Central memory CD4-positive, alpha-beta T cell (primary cell): ENCODE measurements at regions not wholly inside any gene's neighbourhood (a gene's known extent, or its start where the extent isn't known, plus 50 kb on each side); places are given as distances from the start of the nearest gene placed in this dataset.
"Not testable (repeated sequence)": the region's sequence is repeated elsewhere in the genome, so short reads cannot be mapped to it uniquely, and the experiment has no call there.

Source experiments
- DNase-seq: peaks from one replicate; pipeline ENCODE4 v3.0.0; 2022

DNA sequence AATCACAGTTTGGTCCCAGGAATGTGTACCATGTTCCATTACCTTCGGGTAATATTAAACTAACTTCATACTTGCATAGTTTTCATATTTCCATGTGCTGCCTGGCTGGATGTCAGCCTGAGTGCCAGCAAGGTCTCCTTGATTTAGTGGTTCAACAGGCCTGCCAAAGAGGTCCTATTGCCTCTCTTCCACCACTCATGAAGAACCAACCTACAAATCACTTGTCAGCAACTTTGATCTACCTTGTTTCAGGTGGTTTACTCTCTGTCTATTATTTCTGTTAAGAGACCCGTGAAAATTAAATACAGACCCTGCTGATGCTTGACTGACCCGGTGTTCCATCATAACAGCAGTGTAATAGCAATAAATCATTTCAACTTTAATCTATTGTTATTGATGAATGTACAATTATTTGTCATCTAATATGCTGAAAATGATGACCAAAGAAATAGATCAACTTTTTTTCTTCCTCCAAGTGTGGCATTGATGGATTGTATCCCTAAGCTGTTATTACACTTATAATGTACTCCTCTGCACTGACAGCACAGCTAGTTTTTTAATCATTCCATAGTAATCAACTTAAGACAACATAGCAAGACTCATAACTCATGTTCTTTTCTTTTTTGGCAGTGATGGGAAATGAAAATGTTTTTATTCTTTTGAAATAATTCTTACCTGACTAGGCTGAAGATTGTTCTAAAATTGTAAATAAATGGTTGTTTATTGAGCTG is 1220.2 kb upstream of the ACVR2A start:
- DNase-seq, result no peak

DNA sequence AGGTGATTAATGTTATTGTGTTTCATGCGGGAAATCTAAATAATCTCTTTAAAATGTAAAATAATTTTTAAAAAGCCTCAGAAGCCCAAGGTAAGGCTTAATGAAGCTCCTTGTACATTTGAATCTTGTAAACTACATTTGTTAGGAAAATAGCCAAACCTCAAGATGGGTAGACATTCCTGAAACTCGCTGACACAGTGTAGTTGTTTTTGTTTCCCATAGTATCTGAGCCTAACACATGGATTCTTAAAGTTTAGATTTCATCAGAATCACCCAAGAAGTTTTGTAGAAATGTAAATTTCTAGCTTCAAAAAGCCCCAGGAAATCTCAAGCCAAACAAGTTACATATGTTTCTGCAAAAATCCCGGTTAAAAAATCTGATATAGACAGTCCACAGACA is 1221.1 kb upstream of the ACVR2A start:
- DNase-seq, result no peak

- DNase-seq, result no peak
These were observed 1223.2 kb upstream of the ACVR2A start for GRCh38 chr2:146621656-146622055.

- no peak for DNase-seq
These were observed 1229.1 kb upstream of the ACVR2A start for GRCh38 chr2:146615778-146616177.

- no peak for DNase-seq
These were observed 1236.3 kb upstream of the ACVR2A start for GRCh38 chr2:146608490-146608889.

GRCh38 chr2:146604521-146604920 is 1240.3 kb upstream of the ACVR2A start:
- DNase-seq, result no peak

GRCh38 chr2:146602856-146603255 is 1242.0 kb upstream of the ACVR2A start:
- DNase-seq, result no peak

DNA sequence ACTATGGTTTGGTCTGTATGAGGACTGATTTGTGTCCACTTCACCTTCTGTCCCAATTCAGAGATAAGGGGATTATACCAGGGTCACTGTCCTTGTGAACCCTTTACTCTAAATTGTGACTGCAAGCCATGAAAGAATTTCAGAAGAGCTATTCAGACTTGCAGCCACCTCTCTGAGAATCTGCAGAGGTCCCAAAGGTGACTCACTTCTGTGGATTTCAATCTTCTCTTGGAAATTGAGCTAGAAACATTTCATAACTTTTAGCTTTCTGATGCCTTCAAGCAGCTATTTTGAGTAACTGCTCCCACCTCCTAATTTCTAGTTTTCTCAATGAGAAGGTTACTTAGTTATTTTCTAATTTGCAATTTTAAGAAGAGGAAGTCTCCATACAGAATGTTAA is 1242.4 kb upstream of the ACVR2A start:
- no peak for DNase-seq

DNA sequence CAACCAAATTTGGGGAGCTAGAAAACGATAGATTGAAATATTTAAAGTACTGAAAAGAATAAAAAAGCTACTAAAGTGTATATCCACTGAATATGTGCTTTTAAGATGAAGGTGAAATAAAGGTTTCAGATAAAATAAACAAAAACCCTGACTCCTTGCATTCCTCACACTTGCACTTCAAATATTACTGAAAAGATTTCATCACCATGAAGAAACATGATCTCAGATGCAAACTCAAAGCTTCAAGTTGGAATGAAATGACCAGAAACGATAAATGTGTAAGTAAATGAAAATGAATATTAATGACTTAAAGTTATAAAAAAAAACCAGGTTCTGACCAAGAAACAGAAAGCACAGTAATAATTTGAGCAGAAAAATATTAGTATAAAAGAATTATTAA is 1246.0 kb upstream of the ACVR2A start:
- DNase-seq, result no peak

DNA sequence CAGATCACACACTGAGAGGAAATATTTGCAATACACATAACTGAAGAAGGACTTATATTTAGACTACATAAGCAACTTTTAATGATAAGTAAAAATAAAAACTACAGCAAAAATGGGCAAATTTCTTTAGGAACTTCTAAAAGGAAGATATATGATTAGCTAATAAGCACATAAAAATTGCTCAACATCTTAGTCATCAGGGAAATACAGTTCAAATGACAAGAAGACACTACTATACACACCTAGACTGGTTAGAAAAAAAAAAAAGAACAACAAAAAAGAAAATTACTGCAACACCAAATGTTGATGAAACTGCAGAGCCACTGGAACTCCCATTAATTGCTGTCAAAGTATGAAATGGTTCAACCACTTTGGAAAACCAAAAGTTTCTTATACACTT is 1247.5 kb upstream of the ACVR2A start:
- DNase-seq, result no peak

DNA sequence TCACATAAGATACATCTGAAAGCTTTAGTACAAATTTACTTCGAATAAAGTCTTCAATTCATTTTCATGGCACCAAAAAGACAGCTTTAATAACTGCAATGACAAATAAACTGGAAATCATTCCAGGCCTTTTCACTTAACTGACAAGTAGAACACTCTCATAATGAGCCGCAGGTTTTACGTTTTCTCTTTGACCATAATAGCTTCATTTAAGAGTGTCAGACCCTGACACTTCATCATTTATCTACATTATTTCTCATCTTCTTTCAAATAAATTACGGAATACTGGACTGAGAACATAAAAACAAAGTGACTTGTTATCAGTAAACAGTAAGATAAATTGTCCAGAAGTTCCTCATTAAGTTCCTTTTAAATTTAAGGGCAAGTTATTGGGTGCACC is 1252.9 kb upstream of the ACVR2A start:
- DNase-seq, result no peak

GRCh38 chr2:146587291-146587713 is 1257.5 kb upstream of the ACVR2A start:
- no peak for DNase-seq

DNA sequence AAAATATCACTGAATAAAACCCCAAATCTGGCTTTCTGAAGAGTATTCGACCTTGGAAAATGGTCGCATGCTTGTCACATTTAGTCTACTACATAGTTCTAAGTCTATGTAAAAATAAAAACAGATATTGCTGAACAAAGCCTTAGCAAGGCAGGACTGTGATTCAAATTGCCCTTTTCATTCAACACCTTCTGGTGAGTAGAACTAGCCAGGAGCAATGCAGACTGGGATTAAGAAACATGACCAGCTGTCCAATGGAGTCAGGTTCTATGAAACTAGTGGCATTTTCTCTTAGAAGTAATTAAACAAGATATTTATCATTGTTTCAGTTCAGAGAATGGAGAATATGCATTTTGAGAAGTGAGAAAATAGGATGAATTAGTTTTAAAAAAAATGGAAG is 1260.5 kb upstream of the ACVR2A start:
- DNase-seq, result no peak

DNA sequence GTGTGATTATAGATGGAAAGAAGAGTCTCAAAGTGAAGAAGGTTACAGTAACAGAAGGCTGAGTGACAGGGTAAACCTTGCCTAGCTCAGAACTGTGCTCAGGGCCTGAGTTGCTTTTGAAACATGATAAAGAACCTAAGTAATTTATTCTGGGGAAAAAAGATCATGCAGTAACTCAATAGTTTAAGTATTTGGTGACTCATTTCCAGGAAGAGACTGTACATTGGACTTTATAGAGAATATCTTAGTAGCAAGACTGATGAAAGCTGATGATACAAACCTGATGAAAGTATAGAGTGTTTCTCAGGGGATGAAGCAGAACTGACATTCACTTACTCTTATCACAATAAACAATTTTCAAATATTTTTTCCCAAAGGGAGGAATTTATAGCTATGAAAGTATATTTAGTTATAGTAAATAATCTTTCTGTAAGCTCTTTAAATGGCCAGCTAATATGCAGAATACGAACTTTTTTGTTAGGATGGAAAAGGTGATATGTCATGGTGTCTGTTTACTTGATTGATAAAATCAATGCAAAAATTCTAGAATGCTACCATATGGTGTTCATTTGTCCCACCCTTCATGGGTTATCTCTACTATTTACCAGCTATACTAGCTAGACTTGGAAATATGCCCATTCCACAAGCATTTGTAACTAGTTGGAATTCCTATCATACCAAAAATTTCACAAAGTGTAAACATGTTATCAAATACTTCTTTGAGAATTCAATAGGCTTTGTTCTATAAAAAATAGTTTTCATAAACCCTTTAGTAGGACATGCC is 1265.5 kb upstream of the ACVR2A start:
- no peak for DNase-seq

DNA sequence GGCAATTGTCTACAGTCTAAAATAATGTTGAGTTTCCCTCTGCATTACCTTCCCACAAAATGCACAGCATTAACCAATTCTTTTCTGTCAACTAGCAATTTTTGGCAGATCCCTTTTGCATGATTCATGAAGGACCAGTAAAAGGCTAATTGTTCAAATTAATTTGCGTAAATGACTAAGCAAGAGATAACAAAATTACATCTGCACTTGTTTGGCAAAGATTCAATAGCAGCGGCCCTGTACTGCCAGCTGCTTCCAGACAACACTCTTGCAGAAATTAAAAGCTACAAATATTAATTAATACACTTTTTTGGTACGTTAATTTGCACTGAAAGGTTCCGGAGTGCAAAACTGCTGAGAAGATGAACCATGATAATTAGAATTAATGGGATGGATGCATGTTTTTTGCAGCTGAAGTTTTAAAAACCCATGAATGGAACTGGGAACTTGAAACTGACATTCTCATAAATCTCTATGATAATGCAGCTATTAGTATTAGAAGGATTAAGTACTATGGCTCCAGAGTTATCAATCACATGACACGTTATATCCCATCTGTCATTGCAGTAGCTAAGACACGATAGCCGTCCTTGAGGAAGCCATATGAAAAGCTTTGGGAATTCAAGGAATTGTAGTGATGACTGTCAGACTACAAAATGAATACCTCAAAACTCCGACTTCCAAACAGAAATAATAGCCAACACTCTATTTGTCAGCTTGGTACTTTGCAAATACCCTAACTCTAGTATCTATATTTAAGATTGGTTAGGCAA is 1268.3 kb upstream of the ACVR2A start:
- DNase-seq, result no peak

DNA sequence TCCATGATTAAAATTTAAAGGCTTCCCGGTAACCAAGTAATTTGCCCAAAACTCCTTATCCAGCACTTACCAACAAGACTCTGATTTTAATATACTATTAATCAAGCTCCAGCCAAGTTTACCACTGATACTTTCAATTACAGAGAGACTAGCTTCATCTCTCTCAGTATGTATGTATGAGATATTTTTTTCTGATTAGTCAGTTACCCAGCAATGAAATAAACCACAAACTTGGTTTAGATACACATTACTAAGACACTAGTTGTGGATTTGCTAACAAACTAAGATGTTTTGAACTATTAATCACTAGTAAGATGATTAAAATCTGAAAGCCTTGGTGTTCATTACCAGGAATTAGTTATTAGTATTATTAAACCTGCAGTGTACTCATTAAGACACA is 1272.2 kb upstream of the ACVR2A start:
- no peak for DNase-seq

GRCh38 chr2:146561996-146562395 is 1282.8 kb upstream of the ACVR2A start:
- no peak for DNase-seq

- DNase-seq, result no peak
These were observed 1297.6 kb upstream of the ACVR2A start for GRCh38 chr2:146547236-146547635.

GRCh38 chr2:146544701-146545100 is 1300.1 kb upstream of the ACVR2A start:
- DNase-seq, result no peak

- no peak for DNase-seq
These were observed 1302.9 kb upstream of the ACVR2A start for GRCh38 chr2:146541896-146542295.

DNA sequence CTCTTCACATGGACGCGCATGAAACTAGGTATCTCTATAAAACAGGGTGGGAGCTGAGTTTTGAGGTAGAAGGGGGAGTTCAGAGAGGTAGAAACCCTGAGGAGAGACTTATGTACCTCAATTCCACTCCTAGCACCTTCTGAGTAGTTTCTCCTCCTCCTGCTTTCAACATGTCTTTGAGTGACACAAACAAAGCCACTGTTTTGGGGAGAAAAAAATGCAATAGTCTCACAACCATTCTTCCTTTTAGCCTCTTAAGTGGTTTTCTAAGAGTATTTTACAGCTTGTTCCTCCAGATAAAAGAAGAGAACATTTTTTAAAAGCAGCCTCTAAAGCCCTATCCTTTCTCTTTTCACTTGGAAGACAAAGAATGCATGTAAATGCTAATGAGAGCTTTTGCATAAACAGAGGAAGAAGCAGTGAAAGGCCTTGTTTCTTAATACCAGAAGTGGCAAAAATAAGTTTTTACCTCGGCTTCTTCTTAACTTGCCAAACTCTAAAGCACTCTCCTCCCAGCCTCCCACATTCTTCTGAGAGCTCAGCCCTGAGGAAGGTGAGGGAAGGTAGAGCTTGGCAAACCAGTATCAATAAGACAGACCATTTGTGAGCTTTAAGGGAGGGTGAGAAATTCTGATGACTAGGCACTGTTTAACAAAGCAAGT is 1304.4 kb upstream of the ACVR2A start:
- DNase-seq, result no peak

DNA sequence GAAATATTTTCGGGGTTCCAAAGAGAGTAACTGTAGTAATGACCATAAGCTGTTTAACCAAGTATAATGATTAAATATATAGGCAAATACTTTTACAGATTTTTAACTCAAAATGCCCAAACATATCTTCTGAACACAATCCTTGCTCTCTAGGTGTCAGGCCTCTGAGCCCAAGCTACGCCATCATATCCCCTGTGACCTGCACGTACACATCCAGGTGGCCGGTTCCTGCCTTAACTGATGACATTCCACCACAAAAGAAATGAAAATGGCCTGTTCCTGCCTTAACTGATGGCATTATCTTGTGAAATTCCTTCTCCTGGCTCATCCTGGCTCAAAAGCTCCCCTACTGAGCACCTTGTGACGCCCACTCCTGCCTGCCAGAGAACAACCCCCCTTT is 1305.1 kb upstream of the ACVR2A start:
- not testable (repeated sequence) for DNase-seq

DNA sequence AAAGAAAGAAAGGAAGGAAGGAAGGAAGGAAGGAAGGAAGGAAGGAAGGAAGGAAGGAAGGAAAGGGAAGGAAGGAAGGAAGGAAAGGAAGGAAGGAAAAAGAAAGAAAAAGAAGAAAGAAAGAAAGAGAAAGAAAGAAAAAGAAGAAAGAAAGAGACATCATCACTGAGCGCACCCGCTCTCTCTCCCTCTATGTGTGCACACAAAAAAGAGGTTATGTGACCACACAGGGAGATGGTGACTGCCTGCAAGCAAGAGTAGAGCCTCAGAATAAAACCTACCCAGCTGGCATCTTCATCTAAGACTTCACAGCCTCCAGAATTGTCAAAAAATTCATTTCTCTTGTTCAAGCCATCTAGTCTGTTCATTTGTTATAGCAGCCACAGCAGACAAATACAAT is 1307.4 kb upstream of the ACVR2A start:
- no peak for DNase-seq
